GM18909 (cell line): ENCODE measurements at regions not wholly inside any gene's neighbourhood (a gene's known extent, or its start where the extent isn't known, plus 50 kb on each side); places are given as distances from the start of the nearest gene placed in this dataset.
A peak's percentile ranks its signal among the peaks of the same experiment; 100 is the strongest.
"Not testable (repeated sequence)": the region's sequence is repeated elsewhere in the genome, so short reads cannot be mapped to it uniquely, and the experiment has no call there.

Experiments
- ATAC-seq: cut with Tn5 transposase; IDR thresholded peaks from one replicate; pipeline ENCODE4 v1.9.1; 2021; ENCODE audit warnings: mild to moderate bottlenecking; ENCODE audit not compliant: unreplicated experiment, poor library complexity

DNA sequence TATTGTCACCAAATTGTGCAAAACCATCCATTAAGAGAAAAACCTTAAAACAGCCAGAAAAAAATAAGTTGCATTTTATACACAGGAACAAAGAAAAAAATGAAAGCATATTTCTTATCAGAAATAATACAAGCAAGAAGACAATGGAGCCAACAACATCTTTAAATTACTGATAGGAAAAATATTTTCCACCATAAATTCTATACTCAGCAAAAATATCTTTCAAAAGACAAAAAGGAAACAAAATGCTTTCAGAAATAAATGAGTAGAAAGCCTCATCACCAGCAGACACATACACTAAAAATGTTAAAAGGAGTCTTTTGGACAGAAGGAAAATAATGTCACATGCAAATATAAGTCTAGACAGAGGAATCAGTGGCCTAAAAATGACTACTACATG, 106.4 kb upstream of the TRIB2 start:
- no peak for ATAC-seq

DNA sequence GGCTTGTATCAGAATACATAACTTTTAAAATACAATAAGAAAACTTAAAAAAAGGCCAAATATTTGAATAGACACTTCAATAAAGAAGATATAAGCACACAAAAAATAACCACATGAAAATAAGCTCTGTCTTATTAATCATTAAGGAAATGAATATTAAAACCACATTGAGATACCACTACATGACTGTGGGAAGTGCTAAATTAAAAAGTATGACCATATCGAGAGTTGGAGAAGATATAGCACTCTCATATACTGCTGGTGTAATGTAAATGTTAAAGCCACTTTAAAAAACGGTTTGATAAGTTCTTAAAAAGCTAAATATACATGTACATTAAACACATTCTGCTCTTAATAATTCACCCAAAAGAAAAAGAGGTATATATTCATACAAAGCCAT, 104.6 kb upstream of the TRIB2 start:
- no peak for ATAC-seq

DNA sequence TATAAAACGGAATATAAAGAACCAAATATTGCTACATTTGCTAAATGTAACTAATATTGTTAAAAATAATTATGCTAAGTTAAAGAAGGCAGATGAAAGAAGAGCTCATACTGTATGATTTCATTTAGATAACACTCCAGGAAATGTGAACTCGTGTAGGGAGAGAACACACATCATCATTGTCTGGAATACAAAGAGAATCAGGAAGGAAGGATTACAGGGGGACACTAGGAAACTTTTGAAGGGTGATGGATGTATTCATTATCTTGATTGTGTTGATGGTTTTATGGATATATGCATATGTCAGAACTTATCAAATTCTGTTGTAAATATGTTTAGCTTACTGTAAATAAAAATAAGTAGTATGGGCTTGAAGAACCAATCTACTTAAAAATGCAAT, 104.1 kb upstream of the TRIB2 start:
- no peak for ATAC-seq

DNA sequence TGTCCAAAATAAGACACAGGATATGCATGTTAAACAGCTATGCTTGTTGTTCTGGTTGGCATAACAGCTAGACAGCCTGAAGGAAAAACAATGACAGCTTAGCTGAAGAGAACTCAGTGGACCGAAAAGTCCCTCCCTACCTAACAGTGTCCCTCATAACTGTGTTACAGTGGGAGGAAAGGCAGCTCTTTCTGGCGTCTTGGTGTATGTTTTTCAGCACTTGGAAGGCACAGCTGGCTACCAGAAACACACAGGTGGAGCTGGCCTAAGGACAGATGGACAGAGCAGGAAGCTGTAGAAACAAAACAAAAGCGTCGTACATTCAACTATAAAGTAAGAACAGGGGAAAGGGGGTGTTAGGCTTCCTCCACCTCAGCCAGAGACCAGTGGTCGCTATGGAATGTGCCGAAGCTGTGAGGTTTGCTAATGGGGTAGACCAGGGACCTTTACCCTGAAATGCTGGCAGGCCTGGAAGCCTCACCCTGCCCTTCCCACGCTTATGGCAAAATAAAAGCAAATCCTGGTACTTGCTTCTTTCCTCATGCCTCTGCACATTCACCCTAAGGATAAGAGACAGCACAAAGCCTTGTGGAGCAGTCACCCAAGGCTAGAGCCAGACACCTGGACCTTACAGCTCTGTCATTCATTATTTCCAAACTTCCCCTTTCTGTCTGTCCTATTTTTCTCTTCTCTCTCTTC, 103.5 kb upstream of the TRIB2 start:
- peak; percentile 62 for ATAC-seq

DNA sequence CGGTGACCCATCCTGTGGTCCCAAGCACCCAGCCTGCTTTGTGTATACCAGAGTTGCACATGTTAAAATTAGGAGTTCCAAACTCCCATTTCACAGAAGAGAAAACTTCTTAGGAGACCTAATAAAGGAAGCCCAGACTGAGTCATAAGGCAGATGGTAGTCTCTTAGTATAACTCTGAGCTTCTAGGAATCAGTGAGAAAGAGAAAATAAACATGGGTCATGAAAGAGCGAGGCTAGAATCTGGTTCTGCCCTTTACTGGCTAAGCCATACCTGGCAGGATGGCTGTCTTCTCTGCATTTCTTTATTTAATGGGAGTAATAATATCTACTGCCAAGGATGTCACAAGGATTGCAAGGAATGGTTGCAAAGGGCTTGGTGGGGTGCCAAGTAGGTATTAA, 101.2 kb upstream of the TRIB2 start:
- ATAC-seq: no peak

DNA sequence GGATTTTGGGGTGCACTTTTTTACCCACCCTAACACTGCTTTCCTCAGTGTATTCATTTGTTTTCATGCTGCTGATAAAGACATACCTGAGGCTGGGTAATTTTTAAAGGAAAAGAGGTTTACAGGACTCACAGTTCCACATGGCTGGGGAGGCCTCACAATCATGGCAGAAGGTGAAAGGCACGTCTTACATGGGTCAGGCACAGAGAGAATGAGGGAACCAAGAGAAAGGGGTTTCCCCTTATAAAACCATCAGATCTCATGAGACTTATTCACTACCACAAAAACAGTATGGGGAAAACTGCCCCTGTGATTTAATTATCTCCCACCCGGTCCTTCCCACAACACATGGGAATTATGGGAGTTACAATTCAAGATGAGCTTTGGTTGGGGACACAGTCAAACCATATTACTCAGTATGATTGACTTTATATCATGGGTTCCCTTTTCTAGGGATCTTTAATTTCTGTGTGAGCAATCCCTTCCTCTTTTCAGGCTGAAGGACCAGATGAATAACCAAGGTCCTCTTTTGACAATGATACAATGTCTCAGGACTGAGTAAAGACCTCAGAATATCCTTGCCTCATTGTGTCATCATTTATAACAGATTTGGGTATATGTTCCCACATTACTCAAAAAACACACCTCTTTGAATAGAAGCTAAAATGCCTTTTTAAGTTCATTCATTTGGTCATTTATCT, 100.1 kb upstream of the TRIB2 start:
- ATAC-seq: no peak

DNA sequence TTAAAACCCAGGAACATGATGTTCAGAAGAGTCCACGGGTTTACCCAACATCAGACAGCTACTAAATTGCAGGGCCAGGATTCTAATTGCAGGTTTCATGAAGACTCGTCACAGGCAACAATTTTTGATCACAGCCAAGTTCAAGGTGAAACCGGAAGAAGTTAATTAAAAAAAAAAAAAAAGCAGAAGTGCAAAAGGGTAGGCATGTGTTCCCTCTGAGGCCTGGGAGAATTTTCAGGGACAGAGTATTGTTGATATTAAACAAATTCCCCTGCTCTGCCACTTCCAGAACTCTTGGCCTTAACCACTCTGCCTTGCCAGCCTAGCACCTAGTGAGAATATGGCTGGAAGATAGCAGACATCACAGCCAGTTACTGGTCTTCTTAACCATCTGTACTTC, 99.4 kb upstream of the TRIB2 start:
- no peak for ATAC-seq

DNA sequence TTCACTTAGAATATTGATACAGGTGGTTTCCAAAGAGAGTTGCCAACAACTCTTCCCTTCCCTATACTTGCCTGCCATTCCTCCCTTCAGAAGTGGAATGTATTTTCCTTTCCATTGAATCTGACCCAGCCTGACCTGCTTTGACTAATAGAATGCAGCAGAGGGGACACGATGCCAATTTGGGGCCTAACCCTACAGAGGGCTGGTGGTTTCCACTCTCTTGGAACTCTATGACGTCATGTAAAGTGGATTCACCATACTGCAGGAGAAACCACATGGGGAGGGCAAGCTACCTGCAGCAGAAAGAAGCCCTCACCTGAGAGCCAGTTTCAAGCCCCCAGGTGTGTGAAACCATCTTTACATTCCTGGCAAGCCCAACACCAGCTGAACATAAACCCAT, 98.9 kb upstream of the TRIB2 start:
- ATAC-seq: no peak

DNA sequence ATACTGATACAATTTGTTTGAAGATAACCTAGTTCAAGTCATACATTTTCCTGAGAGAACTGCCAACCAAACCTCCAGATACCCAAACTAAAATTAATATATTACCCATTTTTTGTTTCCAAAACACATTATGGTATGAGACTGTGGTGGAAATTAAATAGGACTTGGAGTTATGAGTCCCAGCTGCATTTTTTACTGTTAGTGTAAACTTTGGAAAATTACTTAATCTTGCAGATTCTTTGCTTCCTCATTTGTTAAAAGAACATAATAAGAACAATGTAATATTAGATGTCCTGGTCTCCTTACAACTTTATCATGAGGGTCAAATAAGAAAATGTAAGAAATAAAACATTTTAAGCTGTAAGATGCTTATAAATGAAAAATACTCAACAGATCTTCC, 98.2 kb upstream of the TRIB2 start:
- ATAC-seq: no peak

DNA sequence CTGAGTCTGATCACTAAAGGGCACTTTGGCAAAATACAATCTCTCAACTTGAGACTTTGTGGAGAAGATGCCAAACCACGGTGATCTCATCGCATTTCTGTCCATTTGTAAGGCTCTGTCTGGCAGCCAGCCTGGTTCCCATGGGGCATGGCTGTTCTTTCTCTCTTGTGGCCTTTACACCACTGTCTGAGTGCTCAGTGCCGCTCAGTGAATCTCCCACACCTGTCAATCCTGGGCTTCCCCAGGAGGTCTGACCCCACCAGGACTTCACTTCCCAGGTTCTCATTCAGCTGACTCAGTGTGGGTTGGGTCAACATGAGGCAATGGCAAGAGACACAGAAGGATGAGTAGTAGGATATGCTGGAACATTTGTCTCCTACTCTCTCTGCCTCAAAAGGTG, 96.8 kb upstream of the TRIB2 start:
- no peak for ATAC-seq

DNA sequence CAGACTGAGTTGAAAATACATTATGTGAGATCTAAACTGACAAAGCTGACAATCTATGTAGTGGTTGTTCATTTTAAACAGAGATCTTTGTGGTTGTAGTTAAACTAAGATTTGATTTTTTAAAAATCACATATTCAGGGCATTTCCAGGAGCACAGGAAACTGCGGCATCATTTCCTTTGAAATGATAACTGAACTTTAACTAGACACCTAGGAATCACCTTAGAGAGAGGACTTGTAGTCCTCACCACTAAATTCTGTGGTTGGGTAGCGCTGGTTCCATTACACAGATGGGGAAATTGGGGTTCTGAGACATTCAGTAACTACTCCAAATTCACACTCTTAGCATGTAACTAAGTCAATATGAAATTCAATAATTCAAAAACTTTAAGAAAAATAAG, 96.0 kb upstream of the TRIB2 start:
- no peak for ATAC-seq

DNA sequence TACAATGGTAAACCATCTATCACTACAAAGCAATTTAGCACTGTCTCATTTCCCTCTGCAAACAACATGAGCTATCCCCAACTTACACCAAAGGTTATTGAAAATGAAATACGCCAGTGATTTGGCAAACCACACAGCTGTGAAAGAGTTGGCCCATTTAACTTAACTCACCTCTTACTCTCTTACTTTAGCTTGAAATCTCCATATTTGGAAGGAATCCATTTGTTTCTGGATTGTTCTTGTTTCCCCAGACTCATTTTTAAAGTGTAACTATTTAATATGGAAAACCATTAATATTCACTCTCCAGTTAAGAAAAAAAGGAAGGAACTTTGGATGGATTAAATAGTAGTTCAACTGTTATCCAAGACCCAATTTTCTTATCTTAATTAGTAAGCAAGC, 93.7 kb upstream of the TRIB2 start:
- ATAC-seq: no peak

DNA sequence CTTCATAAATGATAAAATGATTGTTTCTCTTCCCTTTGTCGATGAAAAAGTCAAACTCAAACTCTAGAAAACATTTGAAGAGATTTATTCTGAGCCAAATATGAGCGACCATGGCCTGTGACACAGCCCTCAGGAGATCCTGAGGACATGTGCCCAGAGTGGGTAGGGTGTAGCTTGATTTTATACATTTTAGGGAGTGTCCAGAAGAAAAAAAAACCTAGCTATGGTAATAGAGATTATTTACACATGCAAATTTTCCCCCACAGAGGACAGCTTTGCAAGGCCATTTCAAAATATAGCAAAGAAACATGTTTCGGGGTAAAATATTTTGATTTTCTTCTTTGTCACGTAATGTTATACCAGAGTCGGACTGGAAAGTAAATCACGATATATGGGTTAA, 92.4 kb upstream of the TRIB2 start:
- ATAC-seq: no peak

DNA sequence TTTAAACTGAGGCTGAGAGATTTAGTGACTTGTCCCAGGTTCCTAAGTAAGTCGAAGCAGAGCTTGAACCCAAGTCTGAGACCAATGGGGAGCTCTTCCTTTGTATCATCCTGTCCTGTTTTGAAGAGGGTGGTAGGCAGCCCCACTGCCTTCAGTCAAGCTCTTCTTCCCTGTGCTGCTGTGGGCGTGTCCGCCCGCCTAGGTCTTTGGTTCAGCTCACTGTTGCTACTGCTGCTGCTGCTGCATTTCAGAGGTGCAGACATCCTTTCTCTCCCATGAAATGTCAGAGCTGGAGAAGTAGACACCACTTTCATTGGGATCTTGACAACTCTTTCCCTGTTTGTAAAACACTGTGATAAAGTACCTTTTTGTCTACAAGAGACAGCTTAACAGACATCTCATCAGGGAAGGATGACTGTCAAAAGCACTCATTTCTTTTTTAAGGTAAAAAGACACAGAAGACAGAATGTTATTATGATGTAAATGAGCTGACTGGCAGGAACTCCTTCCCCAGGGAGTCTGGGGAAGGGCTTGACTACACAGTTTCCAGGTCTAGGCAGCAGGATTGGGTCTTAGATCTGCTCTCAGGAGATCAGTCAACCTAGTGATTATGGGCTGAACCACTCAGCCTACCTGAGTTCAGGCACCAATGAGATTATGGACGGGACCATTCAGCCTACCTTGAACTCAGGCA, 91.7 kb upstream of the TRIB2 start:
- no peak for ATAC-seq

DNA sequence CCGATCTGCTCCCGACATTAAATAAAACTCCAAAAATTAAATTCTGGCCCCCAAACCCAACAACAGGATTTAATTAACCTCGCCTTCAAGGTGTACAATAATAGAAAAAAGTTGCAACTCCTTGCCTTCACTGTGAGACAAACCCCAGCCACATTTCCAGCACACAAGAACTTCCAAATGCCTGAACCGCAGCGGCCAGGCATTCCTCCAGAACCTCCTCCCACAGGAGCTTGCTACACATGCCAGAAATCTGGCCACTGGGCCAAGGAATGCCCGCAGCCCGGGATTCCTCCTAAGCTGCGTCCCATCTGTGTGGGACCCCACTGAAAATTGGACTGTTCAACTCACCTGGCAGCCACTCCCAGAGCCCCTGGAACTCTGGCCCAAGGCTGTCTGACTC, 88.2 kb upstream of the TRIB2 start:
- ATAC-seq: not testable (repeated sequence)

DNA sequence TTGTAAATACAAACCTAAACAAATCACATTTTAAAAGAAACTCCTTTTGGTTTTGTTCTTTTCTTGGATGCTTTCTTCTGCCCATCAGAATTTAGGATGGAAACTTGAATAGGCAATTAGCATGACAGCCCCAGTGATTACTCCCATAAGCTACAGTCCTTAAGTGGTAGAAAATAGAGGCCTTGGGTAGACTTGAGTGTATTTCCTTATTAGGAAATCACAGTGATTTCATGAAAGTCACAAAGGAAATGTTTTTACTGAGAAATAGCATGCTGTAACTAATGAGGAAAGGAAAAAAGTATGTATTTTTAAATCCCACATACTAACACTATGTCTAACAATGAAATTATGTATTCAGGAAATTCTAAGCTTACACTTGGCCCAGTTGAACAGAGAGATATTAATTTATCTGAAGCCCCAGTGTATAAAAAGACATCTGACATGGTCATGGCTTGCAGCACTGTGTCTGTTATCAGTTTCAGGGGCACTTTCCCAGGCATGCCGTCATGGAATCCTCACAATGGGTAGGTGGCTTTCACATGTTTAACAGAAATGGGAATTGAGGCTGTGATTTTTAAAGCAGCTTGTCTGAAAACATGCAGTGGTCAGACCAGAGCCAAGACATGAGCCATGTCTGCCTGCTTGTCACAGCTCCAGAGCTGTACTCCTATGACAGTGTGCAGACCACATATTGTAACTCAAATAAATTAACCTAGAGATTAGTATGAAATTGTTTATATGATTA, 79.7 kb upstream of the TRIB2 start:
- ATAC-seq: no peak

DNA sequence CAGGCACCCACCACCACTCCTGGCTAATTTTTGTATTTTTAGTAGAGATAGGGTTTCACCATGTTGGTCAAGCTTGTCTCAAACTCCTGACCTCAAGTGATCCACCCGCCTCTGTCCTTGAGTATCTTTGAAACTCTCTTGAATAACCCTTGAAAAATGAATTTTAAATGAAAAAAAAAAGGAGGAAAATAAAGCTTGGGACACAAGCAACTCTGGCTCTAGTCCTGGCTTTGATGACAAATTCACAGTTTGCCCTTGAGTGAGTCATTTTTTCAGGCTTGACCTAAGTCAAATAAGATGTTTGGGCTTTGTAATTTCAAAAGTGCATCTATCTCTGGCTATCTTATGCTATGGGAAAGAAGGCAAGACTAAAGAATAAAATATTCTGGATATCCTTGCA, 79.0 kb upstream of the TRIB2 start:
- ATAC-seq: no peak

DNA sequence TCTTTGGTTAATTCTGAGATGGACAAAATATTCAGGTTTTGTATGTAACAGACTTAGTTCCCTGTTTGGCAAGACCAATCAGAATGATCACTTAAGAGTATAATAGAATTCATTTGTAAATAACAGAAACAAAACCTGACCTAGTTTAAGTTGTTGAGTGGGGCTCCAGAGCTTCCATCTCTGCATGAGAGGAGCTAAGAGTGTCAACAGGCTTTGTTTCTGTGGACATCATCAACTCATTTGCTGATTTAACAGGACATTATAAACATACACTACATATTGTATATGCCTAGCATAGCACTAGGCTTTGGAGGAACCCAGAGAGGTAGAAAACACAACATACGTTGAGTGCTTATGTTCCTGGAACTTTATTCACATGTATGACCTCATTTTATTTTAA, 75.3 kb upstream of the TRIB2 start:
- ATAC-seq: no peak

DNA sequence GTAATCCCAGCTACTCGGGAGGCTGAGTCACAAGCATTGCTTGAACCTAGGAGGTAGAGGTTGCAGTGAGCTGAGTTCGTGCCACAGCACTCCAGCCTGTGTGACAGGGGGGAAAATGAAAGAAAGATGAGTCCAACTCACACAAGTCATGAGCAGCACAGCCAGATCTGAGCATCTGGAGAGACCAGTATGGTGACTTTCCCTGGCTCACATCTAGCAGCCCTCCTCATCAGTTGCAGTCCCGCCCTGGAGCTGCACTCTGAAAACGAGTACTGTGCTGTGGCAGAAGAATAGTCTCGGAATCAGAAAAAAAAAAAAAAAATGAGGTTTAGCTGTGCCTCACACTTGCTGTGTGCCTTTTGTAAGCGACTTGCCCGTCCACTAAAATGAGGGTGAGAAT, 74.4 kb upstream of the TRIB2 start:
- no peak for ATAC-seq

DNA sequence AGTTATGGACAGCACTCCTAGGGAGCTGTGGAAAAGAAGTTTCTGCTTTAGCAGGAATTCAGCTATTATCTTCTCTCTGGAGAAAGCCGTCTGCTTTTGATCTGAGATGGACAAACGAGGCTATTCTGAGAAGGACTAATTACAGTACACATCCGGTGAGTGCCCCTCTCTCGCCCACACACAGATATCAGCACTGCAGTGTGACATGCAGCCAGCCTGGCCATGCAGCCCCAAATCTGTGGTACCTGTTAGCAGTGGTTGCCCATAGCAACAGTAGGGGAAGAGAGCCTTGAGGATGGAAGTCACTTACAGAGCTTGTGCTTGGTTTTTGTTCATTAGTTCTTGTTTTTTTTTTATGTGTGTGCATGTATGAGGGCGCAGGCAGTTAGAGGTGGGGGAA, 73.9 kb upstream of the TRIB2 start:
- no peak for ATAC-seq
